GM12865 (cell line): ENCODE measurements at regions not wholly inside any gene's neighbourhood (a gene's known extent, or its start where the extent isn't known, plus 50 kb on each side); places are given as distances from the start of the nearest gene placed in this dataset.

Source experiments
- DNase-seq: peaks from one replicate; pipeline ENCODE4 v3.0.0; 2010; ENCODE audit warnings: low read depth
- H3K4me3 ChIP-seq: 2 replicates; pipeline ENCODE4 v1.5.1; 2011; ENCODE audit warnings: mild to moderate bottlenecking, low read depth, low read length, control low read depth
- TF ChIP-seq, protein P1 (sequence below): IDR thresholded peaks from 2 replicates; pipeline ENCODE4 v1.5.1; 2011; ENCODE audit warnings: low read length, control low read depth, low read depth, inconsistent platforms; ENCODE audit not compliant: insufficient read depth; ENCODE audit errors: missing control alignments

GRCh38 chr4:103370336-103370735, 172.2 kb upstream of the CENPE start:
- TF ChIP-seq, protein P1, sequence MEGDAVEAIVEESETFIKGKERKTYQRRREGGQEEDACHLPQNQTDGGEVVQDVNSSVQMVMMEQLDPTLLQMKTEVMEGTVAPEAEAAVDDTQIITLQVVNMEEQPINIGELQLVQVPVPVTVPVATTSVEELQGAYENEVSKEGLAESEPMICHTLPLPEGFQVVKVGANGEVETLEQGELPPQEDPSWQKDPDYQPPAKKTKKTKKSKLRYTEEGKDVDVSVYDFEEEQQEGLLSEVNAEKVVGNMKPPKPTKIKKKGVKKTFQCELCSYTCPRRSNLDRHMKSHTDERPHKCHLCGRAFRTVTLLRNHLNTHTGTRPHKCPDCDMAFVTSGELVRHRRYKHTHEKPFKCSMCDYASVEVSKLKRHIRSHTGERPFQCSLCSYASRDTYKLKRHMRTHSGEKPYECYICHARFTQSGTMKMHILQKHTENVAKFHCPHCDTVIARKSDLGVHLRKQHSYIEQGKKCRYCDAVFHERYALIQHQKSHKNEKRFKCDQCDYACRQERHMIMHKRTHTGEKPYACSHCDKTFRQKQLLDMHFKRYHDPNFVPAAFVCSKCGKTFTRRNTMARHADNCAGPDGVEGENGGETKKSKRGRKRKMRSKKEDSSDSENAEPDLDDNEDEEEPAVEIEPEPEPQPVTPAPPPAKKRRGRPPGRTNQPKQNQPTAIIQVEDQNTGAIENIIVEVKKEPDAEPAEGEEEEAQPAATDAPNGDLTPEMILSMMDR = no peak
- no peak for DNase-seq
- H3K4me3 ChIP-seq = no peak overlapping the region

GRCh38 chr4:103365285-103365684, 167.1 kb upstream of the CENPE start:
- no peak for DNase-seq
- TF ChIP-seq, protein P1 = no peak
- H3K4me3 ChIP-seq = no peak overlapping the region

DNA sequence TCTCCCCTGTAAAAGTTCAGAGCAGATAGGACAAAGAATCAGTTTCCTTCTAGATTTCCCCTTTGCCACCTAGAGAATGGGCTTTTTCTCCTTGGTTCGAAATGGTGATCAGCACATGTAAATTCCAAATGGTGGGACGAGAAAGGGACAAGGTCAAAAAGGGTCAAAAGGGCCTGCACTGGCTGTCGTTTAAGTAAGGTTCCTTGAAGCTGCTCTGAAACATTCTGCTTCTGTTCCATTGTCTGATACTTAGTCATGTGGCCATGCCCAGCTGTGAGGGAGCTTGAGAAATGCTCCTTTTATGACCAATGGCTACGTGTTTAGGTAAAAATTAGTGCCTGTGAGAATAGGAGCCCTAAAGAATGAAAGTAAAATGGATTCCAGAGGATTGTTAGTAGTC, 165.9 kb upstream of the CENPE start:
- TF ChIP-seq, protein P1 = no peak
- H3K4me3 ChIP-seq = no peak overlapping the region
- DNase-seq = no peak

GRCh38 chr4:103361926-103362325, 163.8 kb upstream of the CENPE start:
- no peak for DNase-seq
- H3K4me3 ChIP-seq = no peak overlapping the region
- TF ChIP-seq, protein P1 = no peak

- DNase-seq = no peak
- TF ChIP-seq, protein P1 = no peak
- no peak overlapping the region for H3K4me3 ChIP-seq
These were observed 161.8 kb upstream of the CENPE start for GRCh38 chr4:103359900-103360299.

- DNase-seq = no peak
- H3K4me3 ChIP-seq = no peak overlapping the region
- TF ChIP-seq, protein P1 = no peak
These were observed 155.9 kb upstream of the CENPE start for GRCh38 chr4:103354006-103354405.

DNA sequence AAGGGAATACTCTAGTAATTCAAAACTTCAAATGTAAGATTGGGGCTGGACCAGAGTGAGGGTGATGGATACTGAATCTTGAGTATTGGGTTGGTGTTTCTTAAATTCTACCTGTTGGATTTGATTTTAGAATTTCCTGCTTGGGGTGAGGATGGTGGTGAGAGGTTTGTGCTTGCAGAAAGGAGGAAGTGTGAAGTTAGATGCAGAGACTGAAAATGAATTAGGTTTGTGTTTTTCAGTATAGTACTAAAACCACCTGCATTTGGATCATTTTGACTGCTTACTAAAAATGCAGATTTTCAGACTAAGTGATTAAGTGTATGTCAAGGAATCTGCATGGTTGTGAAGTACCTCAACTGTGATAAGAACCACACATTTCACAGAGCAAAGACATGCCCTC, 131.5 kb upstream of the CENPE start:
- TF ChIP-seq, protein P1 = no peak
- DNase-seq = no peak
- no peak overlapping the region for H3K4me3 ChIP-seq
